Ramos (cell line): ENCODE measurements at regions not wholly inside any gene's neighbourhood (a gene's known extent, or its start where the extent isn't known, plus 50 kb on each side); places are given as distances from the start of the nearest gene placed in this dataset.

Experiments used
- in situ Hi-C: fragments of 300-500 bp; cut with MboI; formaldehyde crosslinking; loops from one replicate; pipeline ENCODE4 v1.14.3; 2022; ENCODE audit warnings: low sequenced_read_pairs; ENCODE audit not compliant: unreplicated experiment

DNA sequence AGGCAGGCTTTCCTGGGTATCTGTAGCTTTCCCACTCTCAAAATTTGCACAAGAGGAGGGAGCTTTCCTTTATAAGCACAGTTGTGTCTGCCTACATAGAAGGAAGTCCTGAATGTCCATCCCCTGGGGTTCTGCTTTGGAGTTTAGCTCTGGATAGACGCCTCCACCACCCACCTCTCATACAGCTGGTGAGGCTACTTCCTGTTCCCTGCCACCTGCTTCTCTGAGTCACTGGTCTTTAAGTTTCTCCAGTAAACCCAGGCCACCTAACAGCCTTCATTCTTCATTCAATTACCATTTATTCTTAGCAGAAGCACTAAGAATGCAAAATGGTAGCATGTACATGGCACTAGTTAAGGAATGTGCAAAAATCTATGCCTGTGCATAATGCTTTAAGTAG lies 407.8 kb downstream of the CDH2 start:
- in situ Hi-C loops, result no loop called here

DNA sequence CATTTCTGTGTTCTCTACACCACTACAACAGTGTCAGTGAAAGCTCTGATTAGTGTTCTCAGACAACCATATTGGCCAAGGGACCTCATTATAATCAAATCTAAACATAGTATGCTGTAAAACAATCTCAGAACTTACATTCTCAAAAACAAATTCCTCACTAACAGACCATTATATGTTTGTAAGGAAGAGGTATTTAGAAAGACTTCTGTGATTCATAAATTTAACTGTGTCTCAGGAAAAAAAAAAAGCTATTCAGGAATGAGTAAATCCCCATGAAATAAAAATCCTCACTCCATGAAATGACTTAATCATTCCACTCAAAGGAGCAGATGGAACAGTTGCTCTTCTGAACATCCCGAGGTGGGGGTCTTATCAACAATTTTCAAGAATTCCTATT lies 413.0 kb downstream of the CDH2 start:
- in situ Hi-C loops, result no loop called here

DNA sequence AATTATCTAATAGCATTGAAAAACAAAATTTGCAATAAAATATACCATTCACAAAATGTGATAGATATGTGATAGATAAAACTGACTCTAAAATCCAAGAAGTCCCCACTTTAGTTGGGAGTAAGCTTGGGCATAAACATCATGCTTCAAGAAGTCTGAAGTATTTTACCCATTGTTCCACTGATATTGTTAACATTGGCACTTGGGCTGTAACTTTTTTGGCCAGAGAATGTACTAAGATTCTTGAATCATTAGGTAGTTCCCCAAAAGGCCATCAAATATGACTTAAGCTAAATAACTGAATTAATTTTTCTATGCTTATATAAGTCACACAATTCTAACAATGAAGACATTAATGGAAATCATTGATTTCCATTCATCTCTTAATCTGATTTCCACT lies 413.6 kb downstream of the CDH2 start:
- in situ Hi-C loops, result no loop called here

DNA sequence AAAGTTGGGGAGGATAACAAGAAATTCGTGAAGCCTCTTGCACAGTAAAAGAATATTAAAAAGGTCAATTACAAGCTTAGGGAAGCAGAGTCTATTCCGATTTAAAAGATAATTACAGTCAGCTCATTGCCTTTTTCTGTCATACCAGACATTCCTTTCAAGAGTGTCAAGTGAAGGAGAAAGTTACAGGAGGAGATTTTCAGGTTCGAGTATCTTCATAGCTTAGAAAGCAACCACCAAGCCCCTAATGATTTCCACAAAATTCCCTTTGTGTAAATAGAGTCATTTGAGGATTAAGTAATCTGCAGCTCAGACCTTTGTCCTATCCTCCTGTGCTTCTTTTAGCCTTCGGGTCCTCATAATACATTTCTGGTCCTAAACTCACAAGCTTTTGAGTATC lies 414.9 kb downstream of the CDH2 start:
- in situ Hi-C loops, result no loop called here

DNA sequence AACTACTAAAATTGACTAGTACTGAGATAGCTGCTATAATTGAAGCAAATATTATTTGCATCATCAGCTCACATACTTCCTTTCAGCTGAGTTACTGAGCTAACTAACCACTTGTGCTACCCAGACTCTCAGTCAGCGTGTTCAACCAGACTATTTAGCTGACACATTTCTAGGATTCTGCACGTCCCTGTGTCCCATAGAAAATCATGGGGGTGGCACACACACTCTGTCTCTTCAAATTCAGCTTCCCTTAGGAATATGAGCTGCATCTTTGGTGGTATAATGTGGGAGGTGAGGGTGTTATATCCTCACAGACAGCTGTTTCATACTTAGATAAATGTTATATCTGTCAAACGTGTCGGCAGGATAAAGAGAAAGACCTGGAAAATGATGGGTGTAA lies 424.0 kb downstream of the CDH2 start:
- in situ Hi-C loops, result no loop called here

DNA sequence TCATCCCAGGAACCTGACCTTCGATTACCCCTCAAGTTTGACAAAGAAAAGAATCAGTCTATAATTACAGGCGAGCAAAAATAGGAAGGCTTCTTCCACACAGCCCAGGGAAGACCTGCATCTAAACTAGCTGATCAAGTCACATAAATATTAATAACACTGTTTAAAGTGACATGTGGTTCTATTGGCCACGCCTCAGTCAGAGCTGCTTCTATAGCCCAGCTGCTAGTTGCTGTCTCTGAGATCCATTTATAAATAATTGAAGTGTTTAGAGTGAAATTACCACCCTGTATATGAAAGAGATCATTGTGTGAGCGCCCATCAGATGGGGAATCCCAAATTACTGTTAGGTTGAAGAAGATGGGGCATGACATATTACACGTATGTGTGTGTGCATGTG lies 426.0 kb downstream of the CDH2 start:
- in situ Hi-C loops, result no loop called here

DNA sequence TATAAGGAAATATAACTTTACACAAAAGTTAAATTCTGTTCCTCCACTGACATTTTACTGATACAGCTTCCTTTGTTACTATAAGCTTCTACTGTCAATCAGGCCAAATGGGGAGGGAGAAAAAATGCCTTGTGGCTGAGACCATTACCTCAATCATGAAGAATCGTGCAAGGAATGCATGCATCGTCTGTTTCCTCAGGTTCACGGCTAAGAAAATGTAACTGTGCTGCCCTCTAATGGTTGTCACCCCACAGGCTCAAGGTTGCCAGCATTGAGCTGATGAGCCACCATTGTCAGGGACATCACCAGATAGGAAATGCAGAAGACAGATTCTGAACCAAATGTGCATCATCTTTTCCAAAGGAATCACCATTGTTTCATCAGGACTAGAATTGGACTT lies 426.9 kb downstream of the CDH2 start:
- in situ Hi-C loops, result no loop called here

DNA sequence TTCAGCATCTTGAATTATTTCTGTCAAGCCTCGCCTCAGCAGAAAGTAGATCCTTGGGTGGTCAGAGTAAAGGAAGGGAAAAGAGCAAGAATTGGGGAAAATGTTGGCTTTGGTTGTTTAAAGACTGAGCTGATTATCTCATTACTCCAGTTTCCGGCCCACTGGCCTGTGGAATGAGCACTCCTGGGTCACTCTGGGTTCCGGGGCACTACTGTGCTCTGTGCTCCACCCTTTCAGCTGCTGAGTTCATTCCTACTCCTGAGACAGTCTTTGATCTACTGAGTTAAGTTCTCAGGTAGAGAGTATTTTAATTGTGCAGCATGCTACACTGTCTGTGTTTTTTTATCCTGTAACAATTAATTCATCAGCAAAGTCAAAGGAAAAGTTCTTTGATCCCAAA lies 427.7 kb downstream of the CDH2 start:
- in situ Hi-C loops, result no loop called here

DNA sequence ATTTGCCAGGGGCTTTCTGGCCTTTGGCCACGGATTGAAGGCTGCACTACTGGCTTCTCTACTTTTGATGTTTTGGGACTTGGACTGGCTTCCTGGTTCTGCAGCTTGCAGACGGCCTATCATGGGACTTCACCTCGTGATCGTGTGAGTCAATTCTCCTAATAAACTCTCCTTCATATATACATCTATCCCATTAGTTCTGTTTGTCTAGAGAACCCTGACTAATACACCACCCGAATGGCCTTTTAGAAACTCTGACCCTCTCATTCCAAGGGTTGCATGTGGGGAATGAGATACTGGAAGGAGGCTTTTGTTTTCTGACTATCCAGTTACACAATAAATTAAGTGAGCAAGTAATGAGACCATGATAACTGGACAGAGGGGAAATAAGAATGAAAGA lies 430.7 kb downstream of the CDH2 start:
- in situ Hi-C loops, result no loop called here

DNA sequence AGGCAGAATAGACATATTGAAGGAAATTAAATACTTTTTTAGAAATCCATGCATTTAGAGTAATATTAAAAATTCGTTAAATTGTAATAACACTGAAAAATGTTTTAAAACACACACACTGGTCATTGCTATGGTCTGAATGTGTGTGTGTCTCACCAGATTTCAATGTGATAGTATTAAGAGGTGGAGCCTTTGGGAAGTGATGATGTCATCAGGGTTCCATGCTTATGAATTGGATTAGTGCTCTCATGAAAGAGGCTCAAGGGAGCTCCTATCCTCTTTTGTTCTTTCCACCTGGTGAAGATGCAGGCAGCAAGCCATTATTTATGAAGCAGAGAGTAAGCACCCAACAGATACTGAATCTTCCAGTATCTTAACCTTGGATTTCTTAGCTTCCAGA lies 441.8 kb downstream of the CDH2 start:
- in situ Hi-C loops, result no loop called here

DNA sequence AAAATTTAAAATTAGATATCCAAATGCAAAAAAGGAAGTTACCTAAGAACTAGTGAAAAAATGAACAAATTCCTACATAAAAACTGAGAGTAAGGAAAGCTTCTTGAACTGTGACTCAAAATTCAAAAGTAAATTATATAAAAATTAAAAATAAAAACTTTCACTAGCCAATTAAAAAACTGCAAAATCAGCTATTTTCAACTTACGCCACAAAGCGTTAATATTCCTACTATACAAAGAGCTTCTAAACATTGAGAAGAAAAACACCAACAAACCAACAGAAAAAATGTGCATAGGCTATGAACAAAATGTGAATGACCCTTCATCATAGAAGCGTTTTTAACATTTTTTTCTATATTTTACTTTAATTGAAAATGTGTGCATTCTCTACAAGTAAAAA lies 445.7 kb downstream of the CDH2 start:
- in situ Hi-C loops, result no loop called here

DNA sequence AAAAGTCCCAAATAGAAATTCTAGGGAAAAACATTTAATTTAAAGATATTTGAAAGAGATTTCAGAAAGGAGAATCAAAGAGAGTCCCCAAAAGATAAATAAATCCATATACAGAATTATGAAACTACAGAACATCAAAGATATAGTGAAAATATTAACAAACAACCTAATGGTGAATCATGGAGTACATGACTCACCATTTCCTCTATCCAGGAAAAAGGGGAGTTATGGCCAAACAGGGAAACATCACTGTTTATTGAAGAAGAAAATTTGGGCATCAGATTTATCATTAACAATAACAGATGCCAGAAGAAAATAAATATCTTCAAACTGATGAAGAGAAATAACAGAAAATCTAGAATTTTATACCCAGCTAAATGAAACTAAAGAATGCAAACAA lies 448.3 kb downstream of the CDH2 start:
- in situ Hi-C loops, result no loop called here

DNA sequence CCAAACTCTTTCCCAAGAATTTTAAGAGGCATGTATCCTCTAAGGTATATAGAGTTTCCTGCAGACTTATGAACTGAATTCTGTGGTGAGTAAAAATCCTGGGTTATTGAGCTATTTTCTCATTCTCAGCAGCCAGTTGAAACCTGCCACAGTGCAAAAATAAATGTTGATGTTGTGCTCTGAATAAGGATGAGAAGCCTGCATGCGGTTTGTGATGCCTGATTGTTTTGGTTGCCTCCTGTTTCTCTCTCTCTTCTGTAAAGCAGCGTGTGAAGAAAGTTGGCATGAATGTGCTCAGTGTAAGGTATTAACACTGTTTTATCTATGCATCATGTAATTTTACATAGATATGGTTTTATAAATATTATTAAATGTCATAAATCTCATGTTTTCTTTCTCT lies 452.6 kb downstream of the CDH2 start:
- in situ Hi-C loops, result no loop called here

DNA sequence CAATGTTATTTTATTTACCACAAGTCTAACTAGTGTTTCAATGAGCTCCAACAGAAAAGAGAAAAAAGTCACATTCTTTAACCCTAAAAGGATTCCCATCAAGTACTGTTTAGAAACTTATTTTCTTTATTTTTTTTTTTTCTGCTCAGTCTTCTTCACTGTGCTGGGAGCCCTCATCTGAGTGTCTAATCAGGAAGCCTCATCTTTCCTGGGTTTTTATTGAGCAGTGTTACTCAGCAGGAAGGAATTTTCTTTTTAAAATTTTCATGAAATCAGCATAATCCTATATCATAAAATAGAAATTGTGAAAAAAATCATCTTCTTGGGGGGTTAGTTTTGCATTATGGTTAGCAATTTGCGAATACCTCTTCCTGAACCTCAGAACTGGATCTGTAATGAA lies 453.8 kb downstream of the CDH2 start:
- in situ Hi-C loops, result no loop called here

DNA sequence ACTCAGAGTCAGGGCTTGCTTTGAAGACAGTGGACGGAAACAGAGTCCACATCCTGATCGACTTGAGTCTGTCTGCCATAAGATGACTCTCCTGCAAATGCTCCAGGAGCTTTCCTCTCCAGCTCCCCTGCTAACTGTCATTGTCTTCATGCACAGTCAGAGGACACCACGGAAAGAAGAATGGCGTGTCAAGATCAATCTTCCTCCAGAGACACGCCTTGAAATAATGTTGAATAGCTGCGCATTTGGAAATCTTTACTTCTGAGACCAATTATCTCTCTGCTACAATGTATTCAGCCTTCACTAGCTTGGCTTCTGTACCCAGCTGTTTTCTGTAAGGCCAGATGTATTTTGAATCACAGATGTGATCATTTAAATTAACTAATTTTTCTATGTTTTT lies 457.2 kb downstream of the CDH2 start:
- in situ Hi-C loops, result no loop called here

DNA sequence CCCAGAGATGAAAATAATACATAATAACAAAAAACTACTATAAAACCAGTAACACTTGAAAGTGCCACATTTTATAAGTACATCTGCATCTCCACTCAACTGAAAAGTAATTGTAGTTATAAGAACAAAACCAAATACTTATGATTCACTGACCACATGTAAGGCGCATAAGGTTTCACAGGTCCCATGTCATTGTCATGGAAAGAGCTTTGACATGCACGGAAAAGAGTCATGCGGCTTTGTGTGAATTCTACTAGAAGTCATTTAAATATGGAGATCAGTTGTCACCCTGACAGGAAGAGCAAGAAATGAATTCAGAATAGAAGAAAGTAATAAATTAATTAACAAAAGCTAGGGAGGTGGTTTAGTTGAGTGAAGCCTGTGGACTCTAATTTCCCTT lies 459.1 kb downstream of the CDH2 start:
- in situ Hi-C loops, result no loop called here

DNA sequence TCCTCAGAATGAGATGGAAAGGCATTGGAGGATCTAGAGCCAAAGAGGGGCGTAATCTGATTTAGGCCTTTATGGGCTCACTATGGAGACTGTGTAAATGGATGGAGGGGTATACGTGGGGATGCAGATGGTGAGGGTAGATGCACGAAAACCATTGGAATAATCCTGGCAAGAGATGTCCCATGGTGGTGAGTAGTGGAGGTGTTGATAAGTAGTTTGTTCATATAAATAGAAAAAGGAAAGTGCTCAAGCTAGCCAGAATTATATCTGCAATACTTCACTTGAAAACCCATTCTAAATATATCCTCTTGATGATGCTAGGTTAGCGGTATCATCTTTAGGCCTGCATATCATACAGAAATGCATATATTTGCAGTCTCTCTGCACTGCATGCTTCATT lies 459.7 kb downstream of the CDH2 start:
- in situ Hi-C loops, result no loop called here

DNA sequence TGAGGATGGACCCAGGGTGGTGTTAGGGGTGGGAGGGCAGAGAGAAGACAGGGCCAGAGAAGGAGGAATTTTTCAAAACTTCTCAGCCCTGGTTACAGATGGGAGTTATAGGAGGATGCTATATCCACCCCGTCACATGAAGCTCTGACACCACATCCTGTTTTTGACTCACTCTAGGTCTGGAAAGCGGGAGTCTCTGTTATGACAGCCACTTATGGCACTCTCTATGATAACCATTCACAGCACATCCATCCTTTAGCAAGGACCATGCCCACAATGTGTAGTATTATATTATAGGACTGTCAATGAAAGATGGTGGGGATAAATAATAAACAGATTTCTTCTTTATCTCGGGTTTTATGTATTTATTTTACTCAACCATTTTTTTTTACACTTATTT lies 461.2 kb downstream of the CDH2 start:
- in situ Hi-C loops, result no loop called here

DNA sequence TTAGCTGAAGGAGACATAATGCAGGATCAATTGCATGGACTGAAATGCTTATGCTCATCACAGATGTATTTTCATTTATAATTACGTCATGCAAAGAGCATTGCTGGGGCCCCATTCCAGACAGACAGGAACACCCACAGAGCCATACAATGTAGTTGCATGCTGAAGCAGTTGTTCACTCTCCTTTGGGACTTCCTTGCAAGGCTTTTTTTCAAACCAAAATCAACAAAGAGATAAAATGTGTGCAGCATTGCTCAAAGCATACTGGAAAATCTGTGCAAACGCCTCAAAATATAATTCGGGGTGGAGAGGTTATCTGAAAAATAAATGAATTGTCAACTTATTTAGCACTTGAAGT lies 463.2 kb downstream of the CDH2 start:
- in situ Hi-C loops, result no loop called here

DNA sequence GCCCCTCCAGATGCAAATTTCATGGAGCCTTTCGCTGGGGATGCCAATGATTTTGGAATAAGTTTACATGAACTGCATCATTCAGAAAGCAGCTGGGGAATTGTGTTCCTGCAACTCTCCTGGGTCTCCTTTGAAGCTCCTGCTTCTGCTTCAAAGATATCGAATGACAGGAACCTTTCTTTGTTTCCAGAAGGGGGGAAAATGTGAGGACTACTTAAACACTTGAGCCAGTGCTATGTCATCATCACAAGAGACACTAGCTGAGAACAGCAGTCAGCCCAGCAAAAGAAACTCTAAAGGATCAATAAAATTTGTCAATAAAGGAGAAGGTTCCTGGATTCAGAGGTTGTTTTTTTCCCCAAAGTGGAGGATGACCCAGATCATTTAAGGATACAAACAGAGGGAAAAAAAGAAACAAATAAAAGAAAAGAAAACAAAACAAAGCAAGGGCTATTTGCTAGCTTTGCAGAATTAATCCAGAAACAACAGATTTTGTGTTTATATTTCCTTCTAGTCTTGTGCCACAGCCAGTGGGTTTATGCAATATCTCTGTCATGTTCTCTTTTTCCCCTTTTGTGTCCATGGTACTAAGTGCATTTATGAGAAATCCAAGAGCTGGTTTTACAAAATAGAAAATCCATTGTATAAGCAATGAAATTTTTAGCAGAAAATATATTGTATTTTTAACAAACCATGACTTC lies 463.7 kb downstream of the CDH2 start:
- in situ Hi-C loops, result no loop called here

DNA sequence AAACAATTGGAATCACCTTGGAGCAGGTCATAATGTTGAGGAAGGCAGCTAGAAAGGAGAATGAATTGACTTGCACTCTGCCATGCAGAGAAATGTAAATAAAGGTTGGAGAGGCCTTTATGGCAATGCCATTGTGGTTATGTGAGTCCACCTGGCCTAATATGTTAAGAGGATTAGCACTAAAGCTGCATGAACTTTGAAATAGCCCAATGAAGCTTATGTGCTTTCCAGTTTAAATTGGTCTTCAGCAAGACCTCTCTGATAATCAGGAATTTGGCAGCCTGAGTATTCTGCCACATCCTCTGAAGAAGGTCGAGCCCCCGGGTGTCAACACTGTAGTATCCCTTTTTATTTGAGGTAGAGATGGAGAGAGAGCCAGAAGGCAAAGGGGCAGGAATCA lies 464.9 kb downstream of the CDH2 start:
- in situ Hi-C loops, result no loop called here

DNA sequence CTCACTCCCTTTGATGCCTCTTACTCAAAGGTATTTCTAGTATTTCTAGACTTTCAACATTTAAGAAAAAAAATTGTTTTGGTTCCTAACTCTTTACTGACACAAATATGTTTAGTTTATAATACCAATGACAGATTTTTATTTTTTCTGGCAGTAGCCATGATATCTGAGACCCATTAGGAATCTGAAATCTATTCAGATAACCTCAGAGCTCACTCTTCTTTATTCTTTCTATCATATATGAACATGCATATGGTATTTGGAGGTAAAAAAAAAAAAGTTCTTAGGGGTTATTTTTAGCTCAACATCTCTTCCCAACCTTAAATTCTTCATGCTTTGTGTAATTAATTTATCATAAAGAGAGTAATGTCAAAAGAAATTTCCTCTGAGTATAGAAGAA lies 465.5 kb downstream of the CDH2 start:
- in situ Hi-C loops, result no loop called here

DNA sequence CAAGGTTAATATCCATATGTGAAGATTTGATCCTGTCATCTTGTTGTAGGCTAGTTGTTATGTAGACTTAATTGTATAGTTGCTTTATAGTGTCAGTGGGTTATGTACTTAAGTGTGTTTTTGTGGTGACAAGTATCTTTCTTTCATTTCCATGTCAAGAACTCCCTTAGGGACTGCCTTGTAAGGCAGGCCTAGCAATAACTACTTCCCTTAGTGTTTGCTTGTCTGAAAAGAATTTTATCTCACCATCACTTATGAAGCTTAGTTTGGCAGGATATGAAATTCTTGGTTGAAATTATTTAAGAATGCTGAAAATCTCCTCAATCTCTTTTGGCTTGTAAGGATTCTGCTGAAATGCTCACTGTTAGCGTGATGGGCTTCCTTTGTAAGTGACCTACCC lies 467.6 kb downstream of the CDH2 start:
- in situ Hi-C loops, result no loop called here
